ENCODE measurements at regions not wholly inside any gene's neighbourhood (a gene's known extent, or its start where the extent isn't known, plus 50 kb on each side); places are given as distances from the start of the nearest gene placed in this dataset.
A peak's percentile ranks its signal among the peaks of the same experiment; 100 is the strongest.

DNA sequence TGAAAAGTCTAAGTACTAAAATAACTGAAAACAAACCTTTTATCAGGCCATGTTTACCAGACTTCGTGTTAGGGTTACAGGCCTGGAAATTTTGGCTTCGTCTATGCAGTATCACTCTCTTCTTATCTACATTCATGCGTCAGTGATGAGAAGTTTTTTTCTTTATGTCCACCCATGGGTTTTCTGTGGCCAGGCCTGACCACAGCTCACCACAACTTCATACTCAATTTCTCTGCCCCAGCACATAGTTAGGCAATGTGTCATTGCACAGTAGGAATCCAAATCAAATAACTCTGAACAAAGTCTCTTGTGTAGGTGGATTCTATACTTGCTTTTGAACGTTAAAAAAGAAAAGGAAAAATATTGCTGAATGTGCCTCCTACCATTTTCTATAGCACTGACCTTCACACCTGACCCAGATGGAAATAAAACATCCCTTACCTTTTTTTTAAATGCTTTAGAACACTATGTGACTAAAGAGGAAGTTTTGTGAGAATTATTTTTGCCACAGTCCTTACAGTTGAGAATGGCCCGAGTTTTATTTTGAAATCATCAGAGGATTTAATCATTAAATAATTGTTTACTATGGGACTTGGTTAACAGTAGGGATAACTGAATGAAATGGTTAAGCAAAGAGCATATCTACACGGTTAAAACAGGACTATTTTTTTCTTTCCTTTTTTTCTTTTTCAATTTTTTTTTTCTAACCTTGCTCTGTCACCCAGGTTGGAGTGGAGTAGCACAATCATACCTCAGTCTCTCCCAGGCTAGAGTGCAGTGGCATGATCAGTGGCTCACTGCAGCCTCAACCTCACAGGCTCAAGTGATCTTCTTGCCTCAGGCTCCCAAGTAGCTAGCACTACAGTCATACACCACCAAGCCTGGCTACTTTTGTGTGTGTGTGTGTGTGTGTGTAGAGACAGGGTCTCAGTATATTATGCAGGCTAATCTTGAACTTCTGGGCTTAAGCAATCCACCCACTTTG, 1247.0 kb upstream of the ACO1 start:
- no peak overlapping the region for H2AK5ac ChIP-seq (ENCODE audit: low read depth, low read length)
- 0 out of 2 replicates have a peak, but pooled peaks cover 1% of the 10 kb centered on the region for H3K9me3 ChIP-seq (ENCODE audit: control insufficient read depth, insufficient read depth, low read length)
- TF ChIP-seq MAFK (IDR thresholded peaks at IDR 0.05; ENCODE audit: low read depth, low read length) (peak; percentile 38; the same call in 1 of the 2 replicates), MAZ (IDR thresholded peaks at IDR 0.05; ENCODE audit: borderline replicate concordance, low read depth, low read length) (no peak)
- H2BK20ac ChIP-seq (ENCODE audit: low read depth, low read length) = no peak overlapping the region
- no peaks in the 10 kb centered on the region for H4K20me1 ChIP-seq (ENCODE audit: insufficient read depth, low read length)
- no peaks in the 10 kb centered on the region for H3K9me1 ChIP-seq (ENCODE audit: insufficient read depth, low read length)
- no peak overlapping the region for H4K5ac ChIP-seq (ENCODE audit: low read depth, low read length)
- H3K4me2 ChIP-seq (ENCODE audit: low read depth, low read length) = no peak overlapping the region
- no peak overlapping the region for H3K18ac ChIP-seq (ENCODE audit: low read depth, low read length)
- H4K8ac ChIP-seq (ENCODE audit: low read depth in 2 of 2, low read length in 2 of 2) = no peak overlapping the region
- no peak overlapping the region for H3K9ac ChIP-seq (ENCODE audit: low read depth, low read length)
- H3K14ac ChIP-seq (replicated peaks; ENCODE audit: low read depth, low read length) = no peak overlapping the region
- H3K23ac ChIP-seq (ENCODE audit: low read depth, low read length) = no peak overlapping the region
- H3K27ac ChIP-seq (ENCODE audit: insufficient read depth, low read length) = no peak overlapping the region
- peak; percentile 54 for ATAC-seq (ENCODE audit: low read depth)
- no peak overlapping the region for H2BK5ac ChIP-seq (ENCODE audit: low read depth, low read length, poor library complexity, severe bottlenecking)
- no CpG with 5 or more reads among the region's 6 CpGs for WGBS, 2 experiments (ENCODE audit: extremely low coverage in 2 of 2, insufficient read length in 1 of 2)
- no peaks in the 10 kb centered on the region for H3K79me1 ChIP-seq (ENCODE audit: low read depth in 1 of 2, low read length in 2 of 2)
- in situ Hi-C loops (cut with MboI; ENCODE audit: low sequenced_read_pairs) (no loop called here), intact Hi-C loops (cut with micrococcal nuclease) (no loop called here), dilution Hi-C loops (cut with HindIII; ENCODE audit: low sequenced_read_pairs, unreplicated experiment) (no loop called here)
- H3K4me3 ChIP-seq (ENCODE audit: insufficient read depth, low read depth, low read length) = no peak overlapping the region
- no peaks in the 10 kb centered on the region for H3K27me3 ChIP-seq (ENCODE audit: control insufficient read depth, insufficient read depth, low read length)
- ChIA-PET CTCF (no interaction called here), POLR2A (ENCODE audit: unreplicated experiment) (no interaction called here)
- H4K91ac ChIP-seq (ENCODE audit: insufficient read depth, low read depth, low read length) = no peak overlapping the region
- no peak overlapping the region for H3K56ac ChIP-seq (ENCODE audit: extremely low read depth, insufficient read depth, low read length)
- DNase-seq = peak; percentile 76
- no peak overlapping the region for H2AFZ ChIP-seq (replicated peaks; ENCODE audit: low read length, poor library complexity)
- H3K4ac ChIP-seq (ENCODE audit: low read depth, low read length) = no peak overlapping the region
- H3K4me1 ChIP-seq (ENCODE audit: control insufficient read depth, insufficient read depth, low read length) = no peaks in the 10 kb centered on the region
- no peak overlapping the region for H2AK9ac ChIP-seq (replicated peaks; ENCODE audit: low read depth, low read length, poor library complexity)
- no peak overlapping the region for H2BK15ac ChIP-seq (ENCODE audit: low read depth, low read length)
- H3K36me3 ChIP-seq (ENCODE audit: control insufficient read depth, insufficient read depth, low read length) = no peaks in the 10 kb centered on the region
- no TSS peak for BruUV-seq (replicated peaks)
- no peak overlapping the region; the same call in 1 of the 2 replicates for H2BK120ac ChIP-seq (ENCODE audit: low read depth, low read length)
